SU-DHL-6 (cell line): ENCODE measurements at regions not wholly inside any gene's neighbourhood (a gene's known extent, or its start where the extent isn't known, plus 50 kb on each side); places are given as distances from the start of the nearest gene placed in this dataset.

ENCODE experiments used
- H2AFZ ChIP-seq: fragments of 200-600 bp; sonication (generic); 2 replicates; pipeline ENCODE4 v1.6.1; 2014; ENCODE audit warnings: low read depth, mild to moderate bottlenecking, moderate library complexity, mixed read lengths, antibody characterized with exemption, low read length; ENCODE audit not compliant: severe bottlenecking
- H3F3A ChIP-seq: fragments of 200-600 bp; shearing (Covaris generic); 2 replicates; pipeline ENCODE4 v1.6.0; 2016; ENCODE audit warnings: antibody characterized with exemption, mild to moderate bottlenecking; ENCODE audit not compliant: insufficient read depth
- H3K27ac ChIP-seq: fragments of 200-600 bp; sonication (generic); 2 replicates; pipeline ENCODE4 v1.5.1; 2016; ENCODE audit warnings: low read depth, mild to moderate bottlenecking, low read length, moderate library complexity, mixed read lengths
- H3K27me3 ChIP-seq: fragments of 200-600 bp; sonication (generic), shearing (Covaris generic); 2 replicates; pipeline ENCODE4 v1.6.0; 2014; ENCODE audit warnings: mild to moderate bottlenecking, low read length
- H3K36me3 ChIP-seq: fragments of 200-600 bp; sonication (generic); 2 replicates; pipeline ENCODE4 v1.6.1; 2014; ENCODE audit warnings: mild to moderate bottlenecking, low read length, mixed read lengths
- H3K4me2 ChIP-seq: fragments of 300-600, 200-600 bp; shearing (Covaris generic), sonication (generic); 2 replicates; pipeline ENCODE4 v1.6.0; 2014; ENCODE audit warnings: low read length, low read depth, mild to moderate bottlenecking; ENCODE audit not compliant: poor library complexity, severe bottlenecking
- H3K4me3 ChIP-seq: fragments of 200-600 bp; sonication (generic); 2 replicates; pipeline ENCODE4 v1.5.1; 2014; ENCODE audit warnings: antibody characterized with exemption, low read length, mild to moderate bottlenecking, mixed read lengths; ENCODE audit not compliant: insufficient read depth, poor library complexity, severe bottlenecking
- H3K79me2 ChIP-seq: fragments of 200-600 bp; sonication (generic); 2 replicates; pipeline ENCODE4 v1.6.1; 2014; ENCODE audit warnings: mild to moderate bottlenecking, low read length, moderate library complexity; ENCODE audit not compliant: insufficient read depth
- H3K9ac ChIP-seq: fragments of 200-600 bp; sonication (generic); 2 replicates; pipeline ENCODE4 v1.7.0; 2014; ENCODE audit warnings: mild to moderate bottlenecking, low read length
- H3K9me2 ChIP-seq: fragments of 200-600 bp; sonication (generic); replicated peaks from 2 replicates; pipeline ENCODE4 v1.6.1; 2014; ENCODE audit warnings: low read length; ENCODE audit not compliant: insufficient read depth
- H3K9me3 ChIP-seq: fragments of 200-600 bp; sonication (generic); 2 replicates; pipeline ENCODE4 v1.6.1; 2014; ENCODE audit warnings: low read length, mixed read lengths; ENCODE audit not compliant: insufficient read depth
- H4K20me1 ChIP-seq: fragments of 200-600 bp; sonication (generic); 2 replicates; pipeline ENCODE4 v1.6.1; 2014; ENCODE audit warnings: low read depth, mild to moderate bottlenecking, antibody characterized with exemption, low read length, moderate library complexity, mixed read lengths
- CTCF ChIP-seq: fragments of 200-600 bp; sonication (generic); IDR thresholded peaks from one replicate; pipeline ENCODE4 v1.5.1; 2017; ENCODE audit warnings: antibody characterized with exemption, mild to moderate bottlenecking, low read length, moderate library complexity; ENCODE audit not compliant: insufficient read depth, poor library complexity, severe bottlenecking
- EZH2phosphoT487 ChIP-seq: fragments of 200-600 bp; sonication (generic), shearing (Covaris generic); conservative IDR thresholded peaks from 2 replicates; pipeline ENCODE4 v1.6.1; 2018; ENCODE audit warnings: mild to moderate bottlenecking, antibody characterized with exemption, low read length, moderate library complexity, mixed read lengths

DNA sequence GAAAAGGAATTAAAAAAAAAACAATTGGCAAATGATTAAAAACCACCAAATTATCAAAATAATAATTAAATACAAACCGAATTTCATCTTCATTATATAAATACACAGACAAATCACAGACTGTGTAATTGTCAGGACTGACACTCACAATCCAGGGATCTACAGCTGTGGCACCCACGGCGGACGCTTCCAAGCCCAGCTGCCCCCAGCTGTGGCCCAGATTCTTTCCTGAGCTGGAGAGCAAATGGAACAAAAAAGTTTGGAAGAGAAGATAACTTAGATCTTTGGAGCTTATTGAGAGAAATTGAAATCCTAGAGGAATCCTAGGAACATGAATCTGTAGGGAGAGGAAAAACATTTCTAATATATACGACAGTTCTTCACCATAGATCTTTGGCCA, 316.1 kb downstream of the OTUD1 start:
- Histone ChIP-seq H3K27me3 (no peaks in the 10 kb centered on the region), H3K4me2 (no peak overlapping the region), H3K36me3 (no peaks in the 10 kb centered on the region), H3F3A (no peaks in the 10 kb centered on the region), H3K9me2 (no peaks in the 10 kb centered on the region), H3K27ac (no peak overlapping the region), H4K20me1 (no peaks in the 10 kb centered on the region), H3K4me3 (no peak overlapping the region), H3K79me2 (no peaks in the 10 kb centered on the region), H2AFZ (no peak overlapping the region), H3K9me3 (no peaks in the 10 kb centered on the region), H3K9ac (no peak overlapping the region)
- TF ChIP-seq EZH2phosphoT487: no peak

DNA sequence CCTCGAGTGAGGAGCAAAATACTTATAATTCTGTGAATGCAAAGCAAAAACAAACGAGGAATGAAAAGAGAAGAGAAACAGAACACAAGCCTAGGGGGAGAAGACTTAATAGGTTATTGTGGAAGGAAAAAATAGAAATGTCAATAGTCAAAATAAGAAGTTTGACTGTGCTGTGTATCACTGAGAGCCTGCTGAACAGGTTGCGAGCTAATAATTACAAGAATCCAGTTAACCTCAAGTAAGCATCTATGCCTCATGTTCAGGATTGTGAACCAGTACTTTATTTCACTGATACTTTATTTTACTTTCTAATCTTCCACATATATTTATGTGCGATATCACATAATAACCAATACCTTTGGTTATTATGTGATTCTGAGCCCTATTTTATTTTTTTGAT, 316.7 kb downstream of the OTUD1 start:
- Histone ChIP-seq H3K27ac (no peak overlapping the region), H3K36me3 (no peaks in the 10 kb centered on the region), H2AFZ (no peak overlapping the region), H4K20me1 (no peaks in the 10 kb centered on the region), H3F3A (no peaks in the 10 kb centered on the region), H3K9me2 (no peaks in the 10 kb centered on the region), H3K9me3 (no peaks in the 10 kb centered on the region), H3K79me2 (no peaks in the 10 kb centered on the region), H3K4me2 (no peak overlapping the region), H3K4me3 (no peak overlapping the region), H3K27me3 (no peaks in the 10 kb centered on the region), H3K9ac (no peak overlapping the region)
- TF ChIP-seq EZH2phosphoT487: no peak
- TF ChIP-seq CTCF: no peak

DNA sequence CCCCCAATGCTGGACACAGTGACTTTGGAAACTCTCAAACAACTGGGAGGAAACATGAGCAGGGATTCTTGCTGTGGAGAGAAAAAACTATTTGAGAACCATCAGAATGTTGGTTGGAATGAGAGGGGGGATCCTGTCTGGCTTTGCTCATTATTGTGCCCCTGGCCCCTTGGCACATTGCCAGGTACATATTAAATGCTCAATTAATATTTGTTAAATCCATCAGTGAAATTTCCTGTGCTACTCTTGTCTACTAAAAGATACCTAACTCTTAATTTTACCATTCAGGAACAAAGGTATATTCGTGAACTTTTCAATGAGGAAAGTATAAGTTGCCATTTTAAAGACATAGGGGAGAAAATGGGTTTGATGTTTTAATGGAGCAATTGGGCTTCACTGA, 329.4 kb downstream of the OTUD1 start:
- no peaks in the 10 kb centered on the region for H3K9me3 ChIP-seq

GRCh38 chr10:23777153-23777552, 338.3 kb downstream of the OTUD1 start:
- Histone ChIP-seq H3K27ac (no peak overlapping the region), H3K36me3 (no peaks in the 10 kb centered on the region), H3K4me2 (no peak overlapping the region), H3K27me3 (no peaks in the 10 kb centered on the region), H3K4me3 (no peak overlapping the region), H2AFZ (no peak overlapping the region), H4K20me1 (no peaks in the 10 kb centered on the region), H3K9ac (no peak overlapping the region), H3K9me2 (no peaks in the 10 kb centered on the region), H3K79me2 (no peaks in the 10 kb centered on the region), H3K9me3 (no peaks in the 10 kb centered on the region), H3F3A (no peaks in the 10 kb centered on the region)
- TF ChIP-seq EZH2phosphoT487: no peak
- no peak for TF ChIP-seq CTCF

More for the DNA sequence above, 329.4 kb downstream of the OTUD1 start:
- Histone ChIP-seq H2AFZ (no peak overlapping the region), H3K36me3 (no peaks in the 10 kb centered on the region), H3K79me2 (no peaks in the 10 kb centered on the region), H3K4me3 (no peak overlapping the region), H3K27me3 (no peaks in the 10 kb centered on the region), H3K4me2 (no peak overlapping the region), H3K9ac (no peak overlapping the region), H4K20me1 (no peaks in the 10 kb centered on the region), H3K9me2 (no peaks in the 10 kb centered on the region), H3F3A (no peaks in the 10 kb centered on the region), H3K27ac (no peak overlapping the region)
- TF ChIP-seq EZH2phosphoT487 (no peak), CTCF (no peak)
